GM12878 (cell line): ENCODE measurements at regions not wholly inside any gene's neighbourhood (a gene's known extent, or its start where the extent isn't known, plus 50 kb on each side); places are given as distances from the start of the nearest gene placed in this dataset.

Experiments
- BRCA1 ChIP-seq: IDR thresholded peaks from 2 replicates; pipeline ENCODE4 v1.6.1; 2011; ENCODE audit warnings: low read depth, low read length, improper control_type of control experiment
- GATAD2B ChIP-seq: fragments of 450-650 bp; conservative IDR thresholded peaks from 2 replicates; pipeline ENCODE4 v1.6.1; 2017; ENCODE audit warnings: low read depth, mild to moderate bottlenecking, moderate library complexity
- KLF5 ChIP-seq: fragments of 450-650 bp; IDR thresholded peaks from 2 replicates; pipeline ENCODE4 v1.6.1; 2014; ENCODE audit warnings: mild to moderate bottlenecking; ENCODE audit not compliant: partially characterized antibody
- MYB ChIP-seq: fragments of 150-350 bp; IDR thresholded peaks from 2 replicates; pipeline ENCODE4 v1.6.1; 2014; ENCODE audit warnings: mild to moderate bottlenecking, low read depth, low read length, borderline replicate concordance
- POLR2AphosphoS5 ChIP-seq: IDR thresholded peaks from 2 replicates; pipeline ENCODE4 v1.6.1; 2011; ENCODE audit warnings: mild to moderate bottlenecking, low read length, inconsistent platforms
- RAD51 ChIP-seq: fragments of 450-650 bp; IDR thresholded peaks from 2 replicates; pipeline ENCODE4 v1.6.1; 2016; ENCODE audit warnings: moderate library complexity, mild to moderate bottlenecking, inconsistent platforms
- SP1 ChIP-seq: IDR thresholded peaks from one replicate; pipeline ENCODE4 v1.6.1; 2011; ENCODE audit warnings: low read depth, low read length
- STAT3 ChIP-seq: IDR thresholded peaks from 2 replicates; pipeline ENCODE4 v1.6.1; 2011; ENCODE audit warnings: low read depth, low read length, improper control_type of control experiment
- ZNF622 ChIP-seq: fragments of 450-650 bp; IDR thresholded peaks from 2 replicates; pipeline ENCODE4 v1.6.1; 2017; ENCODE audit warnings: mild to moderate bottlenecking, inconsistent platforms
- TF ChIP-seq, protein P1 (sequence below): fragments of 450-650 bp; formaldehyde crosslinking; IDR thresholded peaks from 2 replicates; pipeline ENCODE4 v1.4.0; 2020; ENCODE audit warnings: mild to moderate bottlenecking, moderate library complexity
- TF ChIP-seq, protein P2 (sequence below): IDR thresholded peaks from 2 replicates; pipeline ENCODE4 v1.6.1; 2012; ENCODE audit warnings: improper control_type of control experiment, low read depth, low read length; ENCODE audit not compliant: insufficient replicate concordance

DNA sequence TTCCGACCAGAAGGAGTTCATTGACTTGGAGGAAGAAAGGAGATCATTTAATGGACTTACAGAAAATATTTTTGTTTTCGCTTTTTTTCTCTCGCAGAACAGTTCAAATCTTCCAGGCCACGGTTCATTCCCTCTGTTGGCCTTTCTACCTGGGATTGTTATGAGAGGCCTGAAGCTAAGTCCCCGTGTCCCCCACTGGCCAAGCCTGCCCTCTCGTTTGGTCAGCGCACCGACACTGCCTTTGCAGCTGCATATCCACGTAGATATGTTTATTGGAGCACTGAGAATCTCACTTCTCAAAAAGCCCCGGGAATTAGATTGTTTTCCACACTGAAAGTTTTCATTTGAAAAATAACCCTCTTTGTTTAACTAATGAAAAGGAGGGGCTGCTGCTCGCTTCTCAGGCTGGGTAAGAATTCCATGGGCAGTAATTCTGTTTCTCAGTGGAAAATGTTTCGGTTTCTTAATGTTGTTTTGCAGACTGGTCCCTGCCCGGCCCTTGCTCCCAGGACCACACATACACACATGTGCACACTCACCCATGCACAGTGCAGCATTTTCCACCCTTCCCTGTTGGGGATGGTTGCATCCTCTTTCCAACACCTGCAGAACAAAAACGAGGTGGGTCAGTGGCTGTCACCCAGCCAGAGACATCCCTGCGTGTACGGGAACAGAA lies 655.7 kb downstream of the BNC2 start (continued):
- TF ChIP-seq, protein P1, sequence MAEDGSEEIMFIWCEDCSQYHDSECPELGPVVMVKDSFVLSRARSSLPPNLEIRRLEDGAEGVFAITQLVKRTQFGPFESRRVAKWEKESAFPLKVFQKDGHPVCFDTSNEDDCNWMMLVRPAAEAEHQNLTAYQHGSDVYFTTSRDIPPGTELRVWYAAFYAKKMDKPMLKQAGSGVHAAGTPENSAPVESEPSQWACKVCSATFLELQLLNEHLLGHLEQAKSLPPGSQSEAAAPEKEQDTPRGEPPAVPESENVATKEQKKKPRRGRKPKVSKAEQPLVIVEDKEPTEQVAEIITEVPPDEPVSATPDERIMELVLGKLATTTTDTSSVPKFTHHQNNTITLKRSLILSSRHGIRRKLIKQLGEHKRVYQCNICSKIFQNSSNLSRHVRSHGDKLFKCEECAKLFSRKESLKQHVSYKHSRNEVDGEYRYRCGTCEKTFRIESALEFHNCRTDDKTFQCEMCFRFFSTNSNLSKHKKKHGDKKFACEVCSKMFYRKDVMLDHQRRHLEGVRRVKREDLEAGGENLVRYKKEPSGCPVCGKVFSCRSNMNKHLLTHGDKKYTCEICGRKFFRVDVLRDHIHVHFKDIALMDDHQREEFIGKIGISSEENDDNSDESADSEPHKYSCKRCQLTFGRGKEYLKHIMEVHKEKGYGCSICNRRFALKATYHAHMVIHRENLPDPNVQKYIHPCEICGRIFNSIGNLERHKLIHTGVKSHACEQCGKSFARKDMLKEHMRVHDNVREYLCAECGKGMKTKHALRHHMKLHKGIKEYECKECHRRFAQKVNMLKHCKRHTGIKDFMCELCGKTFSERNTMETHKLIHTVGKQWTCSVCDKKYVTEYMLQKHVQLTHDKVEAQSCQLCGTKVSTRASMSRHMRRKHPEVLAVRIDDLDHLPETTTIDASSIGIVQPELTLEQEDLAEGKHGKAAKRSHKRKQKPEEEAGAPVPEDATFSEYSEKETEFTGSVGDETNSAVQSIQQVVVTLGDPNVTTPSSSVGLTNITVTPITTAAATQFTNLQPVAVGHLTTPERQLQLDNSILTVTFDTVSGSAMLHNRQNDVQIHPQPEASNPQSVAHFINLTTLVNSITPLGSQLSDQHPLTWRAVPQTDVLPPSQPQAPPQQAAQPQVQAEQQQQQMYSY (CRISPR knock-in tag) = no peak
- TF ChIP-seq ZNF622 (no peak), STAT3 (no peak), RAD51 (no peak), POLR2AphosphoS5 (no peak), SP1 (no peak), MYB (no peak), KLF5 (no peak), GATAD2B (no peak), BRCA1 (no peak)
- TF ChIP-seq, protein P2, sequence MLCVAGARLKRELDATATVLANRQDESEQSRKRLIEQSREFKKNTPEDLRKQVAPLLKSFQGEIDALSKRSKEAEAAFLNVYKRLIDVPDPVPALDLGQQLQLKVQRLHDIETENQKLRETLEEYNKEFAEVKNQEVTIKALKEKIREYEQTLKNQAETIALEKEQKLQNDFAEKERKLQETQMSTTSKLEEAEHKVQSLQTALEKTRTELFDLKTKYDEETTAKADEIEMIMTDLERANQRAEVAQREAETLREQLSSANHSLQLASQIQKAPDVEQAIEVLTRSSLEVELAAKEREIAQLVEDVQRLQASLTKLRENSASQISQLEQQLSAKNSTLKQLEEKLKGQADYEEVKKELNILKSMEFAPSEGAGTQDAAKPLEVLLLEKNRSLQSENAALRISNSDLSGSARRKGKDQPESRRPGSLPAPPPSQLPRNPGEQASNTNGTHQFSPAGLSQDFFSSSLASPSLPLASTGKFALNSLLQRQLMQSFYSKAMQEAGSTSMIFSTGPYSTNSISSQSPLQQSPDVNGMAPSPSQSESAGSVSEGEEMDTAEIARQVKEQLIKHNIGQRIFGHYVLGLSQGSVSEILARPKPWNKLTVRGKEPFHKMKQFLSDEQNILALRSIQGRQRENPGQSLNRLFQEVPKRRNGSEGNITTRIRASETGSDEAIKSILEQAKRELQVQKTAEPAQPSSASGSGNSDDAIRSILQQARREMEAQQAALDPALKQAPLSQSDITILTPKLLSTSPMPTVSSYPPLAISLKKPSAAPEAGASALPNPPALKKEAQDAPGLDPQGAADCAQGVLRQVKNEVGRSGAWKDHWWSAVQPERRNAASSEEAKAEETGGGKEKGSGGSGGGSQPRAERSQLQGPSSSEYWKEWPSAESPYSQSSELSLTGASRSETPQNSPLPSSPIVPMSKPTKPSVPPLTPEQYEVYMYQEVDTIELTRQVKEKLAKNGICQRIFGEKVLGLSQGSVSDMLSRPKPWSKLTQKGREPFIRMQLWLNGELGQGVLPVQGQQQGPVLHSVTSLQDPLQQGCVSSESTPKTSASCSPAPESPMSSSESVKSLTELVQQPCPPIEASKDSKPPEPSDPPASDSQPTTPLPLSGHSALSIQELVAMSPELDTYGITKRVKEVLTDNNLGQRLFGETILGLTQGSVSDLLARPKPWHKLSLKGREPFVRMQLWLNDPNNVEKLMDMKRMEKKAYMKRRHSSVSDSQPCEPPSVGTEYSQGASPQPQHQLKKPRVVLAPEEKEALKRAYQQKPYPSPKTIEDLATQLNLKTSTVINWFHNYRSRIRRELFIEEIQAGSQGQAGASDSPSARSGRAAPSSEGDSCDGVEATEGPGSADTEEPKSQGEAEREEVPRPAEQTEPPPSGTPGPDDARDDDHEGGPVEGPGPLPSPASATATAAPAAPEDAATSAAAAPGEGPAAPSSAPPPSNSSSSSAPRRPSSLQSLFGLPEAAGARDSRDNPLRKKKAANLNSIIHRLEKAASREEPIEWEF = no peak
